DND-41 (cell line): ENCODE measurements at regions not wholly inside any gene's neighbourhood (a gene's known extent, or its start where the extent isn't known, plus 50 kb on each side); places are given as distances from the start of the nearest gene placed in this dataset.
"Not testable (repeated sequence)": the region's sequence is repeated elsewhere in the genome, so short reads cannot be mapped to it uniquely, and the experiment has no call there.

Experiments used
- EZH2 ChIP-seq: IDR thresholded peaks from 3 replicates; pipeline ENCODE4 v1.6.1; 2012; ENCODE audit warnings: borderline replicate concordance, low read depth, mild to moderate bottlenecking, moderate library complexity, low read length, inconsistent platforms; ENCODE audit not compliant: severe bottlenecking
- TF ChIP-seq, protein P1 (sequence below): IDR thresholded peaks from 2 replicates; pipeline ENCODE4 v1.5.1; 2012; ENCODE audit warnings: borderline replicate concordance, low read length, moderate library complexity, mild to moderate bottlenecking; ENCODE audit not compliant: poor library complexity, severe bottlenecking; ENCODE audit errors: extremely low read depth

GRCh38 chr13:19344585-19345120 is 163.0 kb upstream of the TUBA3C start:
- TF ChIP-seq, protein P1, sequence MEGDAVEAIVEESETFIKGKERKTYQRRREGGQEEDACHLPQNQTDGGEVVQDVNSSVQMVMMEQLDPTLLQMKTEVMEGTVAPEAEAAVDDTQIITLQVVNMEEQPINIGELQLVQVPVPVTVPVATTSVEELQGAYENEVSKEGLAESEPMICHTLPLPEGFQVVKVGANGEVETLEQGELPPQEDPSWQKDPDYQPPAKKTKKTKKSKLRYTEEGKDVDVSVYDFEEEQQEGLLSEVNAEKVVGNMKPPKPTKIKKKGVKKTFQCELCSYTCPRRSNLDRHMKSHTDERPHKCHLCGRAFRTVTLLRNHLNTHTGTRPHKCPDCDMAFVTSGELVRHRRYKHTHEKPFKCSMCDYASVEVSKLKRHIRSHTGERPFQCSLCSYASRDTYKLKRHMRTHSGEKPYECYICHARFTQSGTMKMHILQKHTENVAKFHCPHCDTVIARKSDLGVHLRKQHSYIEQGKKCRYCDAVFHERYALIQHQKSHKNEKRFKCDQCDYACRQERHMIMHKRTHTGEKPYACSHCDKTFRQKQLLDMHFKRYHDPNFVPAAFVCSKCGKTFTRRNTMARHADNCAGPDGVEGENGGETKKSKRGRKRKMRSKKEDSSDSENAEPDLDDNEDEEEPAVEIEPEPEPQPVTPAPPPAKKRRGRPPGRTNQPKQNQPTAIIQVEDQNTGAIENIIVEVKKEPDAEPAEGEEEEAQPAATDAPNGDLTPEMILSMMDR, result not testable (repeated sequence)
- TF ChIP-seq EZH2, result not testable (repeated sequence)
